Stimulated activated CD4-positive, alpha-beta T cell treated with anti-CD3 and anti-CD28 coated beads, Interleukin-4, amount 100 ng/mL, for 1 hour (primary cell): ENCODE measurements at regions not wholly inside any gene's neighbourhood (a gene's known extent, or its start where the extent isn't known, plus 50 kb on each side); places are given as distances from the start of the nearest gene placed in this dataset.

Experiments
- DNase-seq: peaks from one replicate; pipeline ENCODE4 v3.0.0-alpha.2; 2020

- DNase-seq, result no peak
Measured at GRCh38 chr2:103103678-103104077, 341.8 kb downstream of the TMEM182 start.

- no peak for DNase-seq
Measured at GRCh38 chr2:103119352-103119751, 357.5 kb downstream of the TMEM182 start.

GRCh38 chr2:103121106-103121505, 359.3 kb downstream of the TMEM182 start:
- no peak for DNase-seq

- no peak for DNase-seq
Measured at GRCh38 chr2:103123516-103123915, 361.7 kb downstream of the TMEM182 start.

- DNase-seq, result no peak
Measured at GRCh38 chr2:103130857-103131256, 369.0 kb downstream of the TMEM182 start.

- DNase-seq, result no peak
Measured at GRCh38 chr2:103132536-103133217, 370.8 kb downstream of the TMEM182 start.

GRCh38 chr2:103135679-103136078, 373.8 kb downstream of the TMEM182 start:
- DNase-seq, result no peak

- no peak for DNase-seq
Measured at GRCh38 chr2:103138123-103138901, 376.5 kb downstream of the TMEM182 start.

- no peak for DNase-seq
Measured at GRCh38 chr2:103139628-103140268, 377.9 kb downstream of the TMEM182 start.

- DNase-seq, result no peak
Measured at GRCh38 chr2:103144837-103145236, 383.0 kb downstream of the TMEM182 start.

GRCh38 chr2:103145739-103146138, 383.9 kb downstream of the TMEM182 start:
- DNase-seq, result no peak

GRCh38 chr2:103151046-103151445, 389.2 kb downstream of the TMEM182 start:
- no peak for DNase-seq

GRCh38 chr2:103152556-103152955, 390.7 kb downstream of the TMEM182 start:
- DNase-seq, result no peak

- no peak for DNase-seq
Measured at GRCh38 chr2:103153580-103154284, 391.9 kb downstream of the TMEM182 start.

GRCh38 chr2:103155308-103155707, 393.5 kb downstream of the TMEM182 start:
- no peak for DNase-seq

- DNase-seq, result no peak
Measured at GRCh38 chr2:103159018-103159417, 397.2 kb downstream of the TMEM182 start.

- DNase-seq, result no peak
Measured at GRCh38 chr2:103161456-103162289, 399.8 kb downstream of the TMEM182 start.

GRCh38 chr2:103164748-103165147, 402.9 kb downstream of the TMEM182 start:
- no peak for DNase-seq

- no peak for DNase-seq
Measured at GRCh38 chr2:103165836-103166235, 404.0 kb downstream of the TMEM182 start.

GRCh38 chr2:103166456-103167324, 404.9 kb downstream of the TMEM182 start:
- DNase-seq, result no peak

GRCh38 chr2:103167599-103167998, 405.8 kb downstream of the TMEM182 start:
- DNase-seq, result no peak
